ENCODE measurements at regions not wholly inside any gene's neighbourhood (a gene's known extent, or its start where the extent isn't known, plus 50 kb on each side); places are given as distances from the start of the nearest gene placed in this dataset.
"Not testable (repeated sequence)": the region's sequence is repeated elsewhere in the genome, so short reads cannot be mapped to it uniquely, and the experiment has no call there.

DNA sequence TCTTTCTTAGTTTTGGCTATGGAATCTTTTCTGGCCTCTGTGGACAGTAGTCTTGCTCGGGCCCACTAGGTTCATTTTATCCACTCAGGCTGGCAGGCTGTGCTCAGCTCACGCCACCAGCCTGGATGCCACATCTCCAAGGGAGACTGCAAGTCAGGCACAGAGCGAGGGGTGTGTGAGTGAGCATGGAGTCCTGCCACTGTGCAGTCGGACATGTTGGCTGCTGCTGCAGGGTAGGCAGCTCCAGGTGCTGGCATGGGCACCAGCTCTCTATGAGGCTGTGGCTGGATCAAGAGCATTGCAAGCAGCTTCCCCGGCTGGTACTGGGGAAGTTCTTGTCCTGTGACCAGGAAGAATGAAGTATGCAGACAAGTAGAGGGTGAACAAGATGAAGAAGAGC lies 158.9 kb downstream of the PCTP start:
- no peak for DNase-seq

DNA sequence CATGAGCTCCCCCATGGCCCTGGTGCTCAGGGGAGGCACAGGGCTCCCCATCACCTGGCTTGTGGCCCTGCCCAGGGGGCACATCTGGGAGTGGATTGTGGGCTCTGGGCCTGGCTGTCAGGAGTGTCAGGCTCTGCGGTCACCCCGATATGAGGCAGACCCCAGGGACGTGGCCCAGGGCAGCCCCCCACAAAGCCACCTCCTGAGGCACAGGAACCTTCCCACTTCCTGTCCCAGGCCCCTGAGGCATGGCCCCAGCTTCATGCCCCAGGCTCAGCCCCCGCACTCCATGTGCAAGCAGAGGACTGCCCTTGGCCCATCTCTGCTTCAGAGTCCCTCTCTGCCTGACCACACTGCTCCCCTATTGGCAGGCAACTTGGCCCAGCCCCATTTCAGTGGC lies 160.3 kb downstream of the PCTP start:
- no peak for DNase-seq

GRCh38 chr17:55925440-55925839 lies 174.6 kb downstream of the PCTP start:
- DNase-seq = no peak

- DNase-seq = no peak
These were observed 175.6 kb downstream of the PCTP start for GRCh38 chr17:55926276-55926990.

- no peak for DNase-seq
These were observed 179.5 kb downstream of the PCTP start for GRCh38 chr17:55930291-55930809.

GRCh38 chr17:55931446-55931845 lies 180.6 kb downstream of the PCTP start:
- no peak for DNase-seq

DNA sequence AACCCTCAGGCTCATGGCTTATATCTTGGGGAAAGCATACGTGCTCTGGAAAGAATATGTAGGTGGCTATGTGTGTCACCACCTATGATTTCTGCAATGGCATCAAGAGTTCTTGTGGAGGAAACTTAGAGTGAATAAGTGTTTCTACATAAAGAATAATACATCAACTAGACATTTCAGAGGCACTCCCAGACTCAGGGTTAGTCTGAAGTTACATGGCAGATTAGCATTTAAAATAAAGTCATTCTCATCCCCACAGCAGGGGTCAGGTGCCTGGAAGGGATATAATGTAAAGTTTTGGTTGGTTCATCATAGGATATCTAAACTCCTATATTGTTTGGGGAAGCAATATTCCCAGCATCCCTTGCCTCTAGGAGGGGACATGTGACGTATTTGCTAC lies 182.1 kb downstream of the PCTP start:
- no peak for DNase-seq

DNA sequence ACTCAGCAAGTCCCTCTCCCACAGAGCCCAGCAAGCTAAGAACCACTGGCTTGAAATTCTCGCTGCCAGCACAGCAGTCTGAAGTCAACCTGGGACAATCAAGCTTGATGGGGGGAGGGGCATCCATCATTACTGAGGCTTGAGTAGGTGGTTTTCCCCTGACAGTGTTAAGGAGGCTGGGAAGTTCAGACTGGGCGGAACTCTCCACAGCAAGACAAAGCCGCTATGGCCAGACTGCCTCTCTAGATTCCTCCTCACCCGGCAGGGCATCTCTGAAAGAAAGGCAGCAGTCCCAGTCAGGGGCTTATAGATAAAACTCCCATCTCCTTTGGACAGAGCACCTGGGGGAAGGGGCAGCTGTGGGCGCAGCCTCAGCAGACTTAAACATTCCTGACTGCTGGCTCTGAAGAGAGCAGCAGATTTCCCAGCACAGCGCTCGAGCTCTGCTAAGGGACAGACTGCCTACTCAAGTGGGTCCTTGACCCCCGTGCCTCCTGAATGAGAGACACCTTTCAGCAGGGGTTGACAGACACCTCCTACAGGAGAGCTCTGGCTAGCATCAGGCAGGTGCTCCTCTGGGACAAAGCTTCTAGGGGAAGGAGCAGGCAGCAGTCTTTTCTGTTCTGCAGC lies 188.4 kb downstream of the PCTP start:
- DNase-seq = not testable (repeated sequence)

DNA sequence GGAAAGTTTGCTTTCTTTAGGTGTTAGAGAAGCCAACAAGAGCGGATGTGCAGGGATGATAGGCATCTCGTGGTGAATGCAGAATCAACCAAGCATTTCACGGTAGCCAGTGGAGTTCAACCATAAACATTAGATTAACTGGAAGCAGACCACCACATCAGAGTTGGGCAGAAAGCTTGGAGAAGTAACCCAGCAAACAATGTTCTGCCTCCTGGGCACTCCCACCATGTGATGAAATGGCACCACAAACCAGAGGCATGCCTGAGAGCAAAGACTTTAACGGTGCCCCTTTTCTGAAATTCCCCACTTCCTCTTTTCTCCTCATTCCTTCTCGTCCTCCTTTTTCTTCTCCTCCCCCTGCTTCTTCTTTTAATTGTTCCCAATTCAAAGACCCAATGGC lies 193.5 kb upstream of the ANKFN1 start:
- DNase-seq = peak; percentile 14

- no peak for DNase-seq
These were observed 191.9 kb upstream of the ANKFN1 start for GRCh38 chr17:55961386-55961785.

GRCh38 chr17:55962951-55963401 lies 190.3 kb upstream of the ANKFN1 start:
- DNase-seq = no peak

GRCh38 chr17:55964191-55964590 lies 189.1 kb upstream of the ANKFN1 start:
- no peak for DNase-seq

DNA sequence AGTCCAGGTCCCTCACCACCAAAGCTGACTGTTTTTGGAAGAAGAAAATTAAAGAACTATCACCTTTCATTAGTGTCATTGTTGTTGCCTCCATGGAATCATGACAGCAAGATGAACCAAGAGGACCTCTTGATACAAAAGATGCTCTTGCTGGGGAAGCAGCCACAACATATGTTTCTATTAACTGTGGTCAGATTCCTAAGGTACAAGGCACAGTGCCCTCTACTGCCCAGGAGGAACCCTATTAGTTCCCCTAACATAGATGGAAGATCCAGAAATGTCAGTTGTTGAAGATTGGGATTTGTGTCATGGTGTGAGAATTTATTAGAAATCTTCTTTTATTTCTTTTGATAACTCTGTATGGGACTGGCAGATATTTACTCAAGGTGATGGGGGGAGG lies 188.2 kb upstream of the ANKFN1 start:
- DNase-seq = no peak

DNA sequence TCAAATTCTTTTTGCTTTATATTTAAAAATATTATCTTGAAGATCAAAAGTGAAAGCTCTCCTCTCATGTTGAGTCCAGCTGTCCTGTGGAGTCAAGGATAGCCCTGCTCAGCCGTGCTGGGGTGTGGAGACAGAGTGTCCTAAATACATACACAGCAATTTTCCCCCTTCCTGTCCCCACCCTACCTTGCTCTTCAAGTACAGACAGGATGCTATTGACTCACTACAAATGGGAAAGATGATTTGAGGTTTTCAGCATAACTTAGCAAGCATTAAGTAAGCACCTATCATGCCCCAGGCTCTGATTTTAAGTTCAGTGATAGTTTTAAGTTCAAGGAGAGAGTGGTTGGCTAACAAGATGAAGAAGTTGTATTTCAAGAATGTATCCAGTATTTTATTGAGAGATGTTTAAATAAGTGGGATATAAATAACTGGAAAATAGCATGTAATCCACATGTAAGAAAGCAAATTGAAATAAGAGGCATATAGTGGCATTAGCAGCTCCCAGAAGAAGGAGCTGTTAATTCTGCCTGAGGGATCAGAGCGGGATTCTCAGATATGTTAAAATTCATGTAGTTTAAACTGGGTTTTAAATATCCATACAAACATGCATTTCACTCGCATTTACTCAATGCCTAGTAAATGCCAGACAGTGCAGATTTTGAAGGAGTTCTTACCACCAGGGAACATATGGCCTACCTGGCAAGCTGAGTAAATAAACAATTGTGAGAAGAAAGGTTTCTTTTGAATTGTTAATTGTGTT lies 183.5 kb upstream of the ANKFN1 start:
- DNase-seq = no peak

DNA sequence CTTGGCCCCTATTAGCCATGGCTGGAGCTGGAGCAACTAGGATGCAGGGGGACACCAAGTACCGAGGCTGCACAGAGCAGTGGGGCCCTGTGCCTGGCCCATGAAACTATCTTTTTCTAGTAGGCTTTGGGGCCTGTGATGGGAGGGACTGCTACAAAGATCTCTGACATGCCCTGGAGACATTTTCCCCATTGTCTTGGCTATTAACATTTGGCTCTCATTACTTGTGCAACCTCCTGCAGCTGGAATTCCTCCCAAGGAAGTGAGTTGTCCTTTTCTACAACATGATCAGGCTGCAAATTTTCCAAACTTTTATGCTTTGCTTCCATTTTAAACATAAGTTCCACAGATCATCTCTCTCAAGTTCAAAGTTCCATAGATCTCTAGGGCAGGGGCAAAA lies 174.7 kb upstream of the ANKFN1 start:
- DNase-seq = no peak

- DNase-seq = no peak
These were observed 170.2 kb upstream of the ANKFN1 start for GRCh38 chr17:55983096-55983495.

DNA sequence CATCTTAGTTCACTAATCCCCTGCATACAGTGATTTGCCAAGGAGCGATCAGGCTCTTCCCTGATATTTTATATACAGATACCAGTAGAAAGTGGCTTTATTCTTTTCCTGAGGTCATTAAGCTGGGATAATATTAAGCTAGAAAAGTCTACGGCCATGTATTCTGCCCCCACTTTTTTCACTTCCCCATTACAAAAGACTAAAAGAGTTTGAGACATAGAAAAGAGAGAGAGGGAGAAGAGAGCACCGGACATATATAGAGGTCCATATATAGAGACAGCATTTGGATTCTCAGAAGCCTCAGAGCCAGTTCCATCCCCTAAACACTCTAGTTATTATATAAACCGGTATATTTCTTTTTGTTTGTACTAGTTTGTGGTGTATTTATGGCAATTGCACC lies 166.5 kb upstream of the ANKFN1 start:
- DNase-seq = no peak

DNA sequence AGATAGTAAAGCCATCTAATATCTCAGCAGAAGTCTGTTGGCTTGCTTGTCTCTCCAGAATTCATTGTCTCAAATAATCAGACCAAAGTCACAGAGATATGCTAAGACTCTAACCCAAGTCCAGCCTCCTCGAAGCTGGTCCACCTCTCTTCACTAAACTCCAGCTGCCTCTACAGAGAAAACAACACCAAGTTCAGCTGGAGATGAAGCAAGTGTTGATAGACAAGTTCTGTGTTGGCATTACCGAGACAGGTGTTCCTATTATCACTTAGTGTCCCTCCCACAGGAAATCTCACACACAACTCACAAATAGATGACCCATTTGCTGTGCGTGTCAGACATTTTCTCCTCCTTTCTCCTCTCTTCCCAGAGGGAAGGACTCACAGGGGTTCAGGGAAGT lies 164.4 kb upstream of the ANKFN1 start:
- no peak for DNase-seq

- no peak for DNase-seq
These were observed 162.8 kb upstream of the ANKFN1 start for GRCh38 chr17:55990332-55991006.

- no peak for DNase-seq
These were observed 156.4 kb upstream of the ANKFN1 start for GRCh38 chr17:55996826-55997225.

DNA sequence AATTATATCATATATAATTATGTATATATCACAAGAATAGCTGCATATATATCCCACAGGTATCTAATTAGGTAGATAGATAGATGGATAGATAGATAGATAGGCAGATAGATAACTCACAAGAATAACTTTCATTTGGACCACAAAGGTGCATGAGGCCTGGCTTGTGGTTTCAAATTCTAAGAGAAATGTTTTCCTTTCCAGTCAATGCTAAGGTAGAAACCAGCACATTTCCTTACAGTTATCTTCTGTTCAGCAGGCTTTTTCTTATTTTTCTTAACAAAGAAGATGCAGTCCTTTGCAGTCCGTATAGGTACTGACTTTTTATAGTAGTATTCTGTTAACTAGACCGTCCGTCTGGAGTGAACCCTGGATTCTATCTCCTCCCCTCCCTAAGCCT lies 152.9 kb upstream of the ANKFN1 start:
- no peak for DNase-seq

- DNase-seq = not testable (repeated sequence)
These were observed 150.6 kb upstream of the ANKFN1 start for GRCh38 chr17:56002656-56003055.

All from GF-D8 (cell line).